SK-N-SH (cell line): ENCODE measurements at regions not wholly inside any gene's neighbourhood (a gene's known extent, or its start where the extent isn't known, plus 50 kb on each side); places are given as distances from the start of the nearest gene placed in this dataset.
A peak's percentile ranks its signal among the peaks of the same experiment; 100 is the strongest.

ENCODE experiments used
- CTCF ChIA-PET: fragments of 300-600, 350-600 bp; formaldehyde crosslinking; extraction: SDS; loops from one replicate; lab custom pipeline; 2021; lab: Yijun Ruan, JAX
- POLR2A ChIA-PET: fragments of 350-600 bp; sonication (Branson Sonifier 250); formaldehyde crosslinking; extraction: SDS; loops from one replicate; lab custom pipeline; 2020; ENCODE audit warnings: antibody characterized with exemption, inconsistent platforms; lab: Yijun Ruan, JAX
- DNase-seq: peaks from one replicate; pipeline ENCODE4 v3.0.0; 2012
- H2AFZ ChIP-seq: fragments of 200-600 bp; sonication (generic); 2 replicates; pipeline ENCODE4 v1.8.1; 2016; ENCODE audit warnings: antibody characterized with exemption, mild to moderate bottlenecking, low read depth
- H3F3A ChIP-seq: fragments of 200-600 bp; sonication (generic); replicated peaks from 2 replicates; pipeline ENCODE3; 2016; ENCODE audit warnings: antibody characterized with exemption, mild to moderate bottlenecking; ENCODE audit not compliant: insufficient read depth
- H3K27ac ChIP-seq, 2 experiments: fragments of 200-500 bp in 1 of 2; fragments of 200-600 bp in 1 of 2; sonication (Bioruptor generic) in 1 of 2; sonication (generic), shearing (Covaris generic) in 1 of 2; 2 replicates each; pipeline versions ENCODE4 v1.5.1 to v1.6.1; 2014 to 2016; ENCODE audit warnings: low read depth in 2 of 2, inconsistent platforms in 1 of 2, low read length in 1 of 2, mild to moderate bottlenecking in 1 of 2, mixed read lengths in 1 of 2
- H3K27me3 ChIP-seq: fragments of 200-600 bp; sonication (generic), shearing (Covaris generic); 2 replicates; pipeline ENCODE4 v1.6.1; 2016; ENCODE audit warnings: mixed run types; ENCODE audit not compliant: insufficient read depth
- H3K36me3 ChIP-seq, 2 experiments: fragments of 200-500 bp in 1 of 2; fragments of 200-600 bp in 1 of 2; sonication (Bioruptor generic) in 1 of 2; sonication (generic) in 1 of 2; replicated peaks in 1 of 2; 2 replicates each; pipeline versions ENCODE3 to v1.5.1; 2014 to 2016; ENCODE audit warnings: low read length in 1 of 2, mild to moderate bottlenecking in 1 of 2; ENCODE audit not compliant: insufficient read depth in 2 of 2, control insufficient read depth in 1 of 2
- H3K4me1 ChIP-seq, 2 experiments: fragments of 200-500 bp in 1 of 2; fragments of 200-600 bp in 1 of 2; sonication (Bioruptor generic) in 1 of 2; sonication (generic), shearing (Covaris generic) in 1 of 2; 2 replicates each; pipeline versions ENCODE4 v1.5.1 to v1.6.1; 2014 to 2016; ENCODE audit warnings: low read depth in 1 of 2, low read length in 1 of 2, mixed run types in 1 of 2; ENCODE audit not compliant: insufficient read depth in 2 of 2, control insufficient read depth in 1 of 2
- H3K4me2 ChIP-seq: fragments of 200-600 bp; sonication (generic), shearing (Covaris generic); 2 replicates; pipeline ENCODE4 v1.6.1; 2017; ENCODE audit warnings: mixed run types
- H3K4me3 ChIP-seq, 2 experiments: fragments of 200-500 bp in 1 of 2; fragments of 200-600 bp in 1 of 2; sonication (Bioruptor generic) in 1 of 2; sonication (generic), shearing (Covaris generic) in 1 of 2; 2 replicates each; pipeline versions ENCODE4 v1.5.1 to v1.8.1; 2014 to 2016; ENCODE audit warnings: low read depth in 2 of 2, inconsistent platforms in 1 of 2, low read length in 1 of 2, mild to moderate bottlenecking in 1 of 2, mixed read lengths in 1 of 2, moderate library complexity in 1 of 2
- H3K79me2 ChIP-seq: fragments of 200-600 bp; sonication (generic); 2 replicates; pipeline ENCODE4 v1.8.1; 2017; ENCODE audit warnings: mild to moderate bottlenecking; ENCODE audit not compliant: insufficient read depth
- H3K9ac ChIP-seq: fragments of 200-600 bp; sonication (generic); 2 replicates; pipeline ENCODE4 v1.6.1; 2017; ENCODE audit warnings: mixed run types
- H3K9me2 ChIP-seq: fragments of 200-600 bp; sonication (generic); 2 replicates; pipeline ENCODE4 v1.6.1; 2017; ENCODE audit warnings: mixed run types
- H3K9me3 ChIP-seq: fragments of 200-600 bp; sonication (generic); 2 replicates; pipeline ENCODE4 v1.6.1; 2017; ENCODE audit warnings: mixed run types, mild to moderate bottlenecking, moderate library complexity
- H4K20me1 ChIP-seq: fragments of 200-600 bp; sonication (generic); 2 replicates; pipeline ENCODE4 v1.6.1; 2017; ENCODE audit warnings: mild to moderate bottlenecking, mixed run types; ENCODE audit not compliant: insufficient read depth
- CHD2 ChIP-seq: fragments of 150-350 bp; IDR thresholded peaks from 2 replicates; pipeline ENCODE4 v1.6.1; 2018; ENCODE audit warnings: low read length; ENCODE audit not compliant: partially characterized antibody
- CTCF ChIP-seq: fragments of 200-600 bp; sonication (generic); IDR thresholded peaks from 2 replicates; pipeline ENCODE4 v1.6.1; 2017; ENCODE audit warnings: antibody characterized with exemption, mild to moderate bottlenecking, moderate library complexity
- FOXJ3 ChIP-seq: sonication (generic); formaldehyde crosslinking; IDR thresholded peaks from 2 replicates; pipeline ENCODE4 v1.5.1; 2020; ENCODE audit warnings: mild to moderate bottlenecking, missing genetic modification reagents
- GABPA ChIP-seq: IDR thresholded peaks from 2 replicates; pipeline ENCODE4 v1.4.0; 2012; ENCODE audit warnings: low read depth, mild to moderate bottlenecking
- MAX ChIP-seq: IDR thresholded peaks from 2 replicates; pipeline ENCODE4 v1.4.0; 2012; ENCODE audit warnings: low read depth
- RAD21 ChIP-seq: IDR thresholded peaks from 2 replicates; pipeline ENCODE4 v1.6.1; 2012; ENCODE audit warnings: mild to moderate bottlenecking, low read length
- RCOR1 ChIP-seq: fragments of 150-350 bp; IDR thresholded peaks from 2 replicates; pipeline ENCODE4 v1.6.1; 2017; ENCODE audit warnings: antibody characterized with exemption, low read length
- REST ChIP-seq: IDR thresholded peaks from 2 replicates; pipeline ENCODE4 v1.6.1; 2012; ENCODE audit warnings: mild to moderate bottlenecking, low read depth, low read length, moderate library complexity
- SMC3 ChIP-seq: IDR thresholded peaks from 2 replicates; pipeline ENCODE4 v1.6.1; 2012; ENCODE audit warnings: low read depth, low read length, improper control_type of control experiment
- TAF1 ChIP-seq: IDR thresholded peaks from 2 replicates; pipeline ENCODE4 v1.6.1; 2012; ENCODE audit warnings: low read depth, mild to moderate bottlenecking, low read length, moderate library complexity, borderline replicate concordance
- TEAD4 ChIP-seq: IDR thresholded peaks from 2 replicates; pipeline ENCODE4 v1.4.0; 2012; ENCODE audit warnings: mild to moderate bottlenecking, borderline replicate concordance; ENCODE audit not compliant: insufficient read depth
- USF1 ChIP-seq: IDR thresholded peaks from 2 replicates; pipeline ENCODE4 v1.4.0; 2012; ENCODE audit warnings: low read depth, borderline replicate concordance
- USF2 ChIP-seq: fragments of 150-350 bp; IDR thresholded peaks from 2 replicates; pipeline ENCODE4 v1.6.1; 2017; ENCODE audit warnings: antibody characterized with exemption, low read length, low read depth, borderline replicate concordance
- WGBS: methylation state at CpG from one replicate; pipeline ENCODE4 v1.1.6; 2017; ENCODE audit warnings: low lambda C conversion rate; 5-methylcytosine and 5-hydroxymethylcytosine counted together

- Histone ChIP-seq H3K79me2 (no peaks in the 10 kb centered on the region), H3K4me1 (peaks cover 4 to 18% of the 10 kb centered on the region in 2 experiments; a peak in 2 of 4 replicates), H3K9ac (no peak overlapping the region), H2AFZ (no peak overlapping the region), H3K4me2 (no peak overlapping the region), H3K27ac (no peak overlapping the region), H4K20me1 (no peaks in the 10 kb centered on the region), H3K36me3 (no peaks in the 10 kb centered on the region), H3K9me2 (no peaks in the 10 kb centered on the region), H3K27me3 (no peaks in the 10 kb centered on the region), H3F3A (no peaks in the 10 kb centered on the region), H3K9me3 (no peaks in the 10 kb centered on the region), H3K4me3 (no peak overlapping the region)
- WGBS: 96% methylated on average over 6 of the region's 6 CpGs
- CTCF ChIA-PET: interaction anchor here (0.9 to 9.2 kb wide), 20 partner anchors 9 to 493 kb away, joined by 3 to 199 read pairs (median 8); partner anchors contain the start of gene ARHGEF3
- TF ChIP-seq USF1 (no peak), CTCF (peak; percentile 34)
- no peak for DNase-seq
- POLR2A ChIA-PET: interaction anchor here (1.0 to 1.4 kb wide), 2 partner anchors 10 to 285 kb away, joined by 3 to 4 read pairs; no protein-coding TSS in a partner anchor
Measured at GRCh38 chr3:56987238-56987895, 73.1 kb upstream of the SPATA12 start.

GRCh38 chr3:56986347-56986746, 74.1 kb upstream of the SPATA12 start:
- H3K27ac ChIP-seq: peak overlapping the region in 1 of 2 experiments; percentile 56; a peak in 1 of 4 replicates
- H3K9me3 ChIP-seq: no peaks in the 10 kb centered on the region
- H3K27me3 ChIP-seq: no peaks in the 10 kb centered on the region
- 75% methylated on average over 5 of the region's 5 CpGs for WGBS
- H3K4me3 ChIP-seq: no peak overlapping the region
- H3K79me2 ChIP-seq: no peaks in the 10 kb centered on the region
- ChIA-PET POLR2A (interaction anchor here (1.4 kb wide), 1 partner anchor 9 kb away, joined by 3 read pairs; no protein-coding TSS in a partner anchor), CTCF (interaction anchor here (0.8 to 9.2 kb wide), 8 partner anchors 9 to 283 kb away, joined by 3 to 199 read pairs (median 4); partner anchors contain the start of gene ARHGEF3)
- H4K20me1 ChIP-seq: no peaks in the 10 kb centered on the region
- no peaks in the 10 kb centered on the region for H3K36me3 ChIP-seq
- peaks cover 7 to 22% of the 10 kb centered on the region in 2 experiments; a peak in 3 of 4 replicates for H3K4me1 ChIP-seq
- no peak overlapping the region for H2AFZ ChIP-seq
- H3K4me2 ChIP-seq: peak overlapping the region; percentile 10; the same call in 1 of the 2 replicates
- H3K9me2 ChIP-seq: no peaks in the 10 kb centered on the region
- peaks cover 5% of the 10 kb centered on the region for H3F3A ChIP-seq
- H3K9ac ChIP-seq: no peak overlapping the region
- no peak for DNase-seq
- TF ChIP-seq USF2 (no peak), CHD2 (no peak), GABPA (no peak), RAD21 (no peak), RCOR1 (no peak), FOXJ3 (no peak), USF1 (no peak), CTCF (no peak), SMC3 (no peak), REST (no peak), MAX (no peak), TEAD4 (no peak), TAF1 (no peak)
